Testis (tissue), 2 donors: ENCODE measurements at regions not wholly inside any gene's neighbourhood (a gene's known extent, or its start where the extent isn't known, plus 50 kb on each side); places are given as distances from the start of the nearest gene placed in this dataset.

Source experiments
- POLR2A ChIP-seq: fragments of 450-650 bp; IDR thresholded peaks from one replicate; pipeline ENCODE4 v1.6.1; 2017; ENCODE audit warnings: antibody characterized with exemption, mild to moderate bottlenecking, moderate library complexity
- TF ChIP-seq, protein P1 (sequence below), 3 experiments: fragments of 450-650 bp in 2 of 3; fragments of 200-600 bp in 1 of 3; sonication (generic) in 1 of 3; IDR thresholded peaks; one replicate each; pipeline ENCODE4 v1.5.1; 2016 to 2019; ENCODE audit warnings: antibody characterized with exemption in 3 of 3, mild to moderate bottlenecking in 2 of 3, moderate library complexity in 1 of 3

DNA sequence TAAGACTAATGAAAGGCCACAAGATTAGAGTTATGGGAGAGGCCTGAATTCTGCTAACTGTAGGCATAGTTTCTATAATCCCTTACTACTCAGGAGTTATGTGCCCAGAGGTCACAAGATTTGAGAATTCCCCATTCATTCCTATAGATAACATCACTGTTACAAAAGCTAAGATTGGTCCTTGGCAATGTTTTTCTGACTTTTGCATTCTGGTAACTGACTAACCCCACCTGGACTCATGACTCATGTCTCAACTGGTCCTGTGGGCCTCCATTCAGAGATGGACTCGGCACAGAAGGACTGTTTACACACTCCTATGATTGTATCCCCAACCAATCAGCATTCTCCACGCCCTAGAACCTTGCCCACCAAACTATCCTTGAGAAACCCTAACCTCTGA is 249.0 kb upstream of the ZP4 start:
- TF ChIP-seq POLR2A, result no peak
- TF ChIP-seq, protein P1, sequence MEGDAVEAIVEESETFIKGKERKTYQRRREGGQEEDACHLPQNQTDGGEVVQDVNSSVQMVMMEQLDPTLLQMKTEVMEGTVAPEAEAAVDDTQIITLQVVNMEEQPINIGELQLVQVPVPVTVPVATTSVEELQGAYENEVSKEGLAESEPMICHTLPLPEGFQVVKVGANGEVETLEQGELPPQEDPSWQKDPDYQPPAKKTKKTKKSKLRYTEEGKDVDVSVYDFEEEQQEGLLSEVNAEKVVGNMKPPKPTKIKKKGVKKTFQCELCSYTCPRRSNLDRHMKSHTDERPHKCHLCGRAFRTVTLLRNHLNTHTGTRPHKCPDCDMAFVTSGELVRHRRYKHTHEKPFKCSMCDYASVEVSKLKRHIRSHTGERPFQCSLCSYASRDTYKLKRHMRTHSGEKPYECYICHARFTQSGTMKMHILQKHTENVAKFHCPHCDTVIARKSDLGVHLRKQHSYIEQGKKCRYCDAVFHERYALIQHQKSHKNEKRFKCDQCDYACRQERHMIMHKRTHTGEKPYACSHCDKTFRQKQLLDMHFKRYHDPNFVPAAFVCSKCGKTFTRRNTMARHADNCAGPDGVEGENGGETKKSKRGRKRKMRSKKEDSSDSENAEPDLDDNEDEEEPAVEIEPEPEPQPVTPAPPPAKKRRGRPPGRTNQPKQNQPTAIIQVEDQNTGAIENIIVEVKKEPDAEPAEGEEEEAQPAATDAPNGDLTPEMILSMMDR (IDR thresholded peaks at IDR 0.05), result no peak
